ENCODE measurements at regions not wholly inside any gene's neighbourhood (a gene's known extent, or its start where the extent isn't known, plus 50 kb on each side); places are given as distances from the start of the nearest gene placed in this dataset.

DNA sequence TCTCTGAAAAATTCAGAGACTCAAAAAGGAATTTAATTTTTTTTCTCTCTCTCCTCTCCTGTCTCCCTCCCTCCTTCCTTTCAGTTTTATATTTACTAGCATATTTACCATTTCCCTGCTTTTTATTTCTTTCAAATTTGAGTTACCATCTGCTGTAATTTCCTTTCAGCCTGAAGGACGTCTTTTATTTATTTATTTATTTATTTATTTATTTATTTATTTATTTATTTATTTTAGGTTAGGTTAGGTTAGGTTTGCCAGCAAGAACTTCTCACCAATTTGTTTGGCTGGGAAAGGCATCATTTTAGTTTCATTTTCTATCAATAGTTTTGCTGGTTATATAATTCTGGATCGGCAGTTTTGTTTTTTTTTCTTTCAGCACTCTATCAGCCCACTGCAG, 231.7 kb upstream of the ZRANB2 start:
- TF ChIP-seq RAD21 (IDR thresholded peaks at IDR 0.05; ENCODE audit: low read depth): no peak
- TF ChIP-seq TAF1 (IDR thresholded peaks at IDR 0.05; ENCODE audit: low read depth): no peak
- no peak for TF ChIP-seq ZBTB7A (IDR thresholded peaks at IDR 0.05; ENCODE audit: low read depth)
- TF ChIP-seq YY1 (IDR thresholded peaks at IDR 0.05; ENCODE audit: low read depth): no peak
- no peak for TF ChIP-seq EGR1 (IDR thresholded peaks at IDR 0.05)
- TF ChIP-seq CREB1 (IDR thresholded peaks at IDR 0.05; ENCODE audit: low read depth): no peak
- TF ChIP-seq CEBPB (IDR thresholded peaks at IDR 0.05): no peak
- TF ChIP-seq TEAD4 (IDR thresholded peaks at IDR 0.05): no peak
- TF ChIP-seq FOXM1 (IDR thresholded peaks at IDR 0.05; ENCODE audit: borderline replicate concordance, low read depth): no peak

- no peak for TF ChIP-seq REST (IDR thresholded peaks at IDR 0.05; ENCODE audit: low read depth)
Observed at GRCh38 chr1:71311376-71311775, 230.5 kb upstream of the ZRANB2 start.

DNA sequence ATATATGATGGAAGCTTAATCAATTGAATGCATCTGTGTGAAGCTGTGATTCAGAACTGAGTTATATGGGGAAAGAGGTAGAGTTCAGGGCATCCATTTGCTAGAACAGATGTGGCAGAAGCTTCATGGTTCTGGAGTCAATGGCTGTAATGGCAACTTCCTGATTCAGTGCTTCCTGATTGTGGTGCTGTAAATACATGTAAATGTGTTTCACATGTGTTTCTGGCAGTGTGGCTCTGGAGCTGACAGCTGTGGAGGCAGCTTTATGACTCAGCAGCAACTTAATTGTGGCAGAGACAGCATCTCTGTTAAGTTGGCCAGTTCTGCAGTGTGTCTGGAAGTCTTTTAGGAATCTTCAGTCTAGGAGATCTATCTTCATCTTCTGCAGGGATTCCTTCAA, 226.6 kb upstream of the ZRANB2 start:
- no peak for TF ChIP-seq TAF1 (IDR thresholded peaks at IDR 0.05; ENCODE audit: low read depth)
- TF ChIP-seq CREB1 (IDR thresholded peaks at IDR 0.05; ENCODE audit: low read depth): no peak
- TF ChIP-seq TCF12 (IDR thresholded peaks at IDR 0.05; ENCODE audit: low read depth): no peak
- no peak for TF ChIP-seq YY1 (IDR thresholded peaks at IDR 0.05; ENCODE audit: low read depth)
- TF ChIP-seq, protein P1, sequence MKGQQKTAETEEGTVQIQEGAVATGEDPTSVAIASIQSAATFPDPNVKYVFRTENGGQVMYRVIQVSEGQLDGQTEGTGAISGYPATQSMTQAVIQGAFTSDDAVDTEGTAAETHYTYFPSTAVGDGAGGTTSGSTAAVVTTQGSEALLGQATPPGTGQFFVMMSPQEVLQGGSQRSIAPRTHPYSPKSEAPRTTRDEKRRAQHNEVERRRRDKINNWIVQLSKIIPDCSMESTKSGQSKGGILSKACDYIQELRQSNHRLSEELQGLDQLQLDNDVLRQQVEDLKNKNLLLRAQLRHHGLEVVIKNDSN (IDR thresholded peaks at IDR 0.05): no peak
- TF ChIP-seq, protein P2, sequence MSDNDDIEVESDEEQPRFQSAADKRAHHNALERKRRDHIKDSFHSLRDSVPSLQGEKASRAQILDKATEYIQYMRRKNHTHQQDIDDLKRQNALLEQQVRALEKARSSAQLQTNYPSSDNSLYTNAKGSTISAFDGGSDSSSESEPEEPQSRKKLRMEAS (IDR thresholded peaks at IDR 0.05): no peak
- TF ChIP-seq EP300 (IDR thresholded peaks at IDR 0.05; ENCODE audit: borderline replicate concordance): no peak
- no peak for TF ChIP-seq TEAD4 (IDR thresholded peaks at IDR 0.05)
- no peak for TF ChIP-seq NFIC (IDR thresholded peaks at IDR 0.05)
- TF ChIP-seq RAD21 (IDR thresholded peaks at IDR 0.05; ENCODE audit: low read depth): no peak
- TF ChIP-seq ZBTB7A (IDR thresholded peaks at IDR 0.05; ENCODE audit: low read depth): no peak
- no peak for TF ChIP-seq CEBPB (IDR thresholded peaks at IDR 0.05)
- TF ChIP-seq EGR1 (IDR thresholded peaks at IDR 0.05): no peak

DNA sequence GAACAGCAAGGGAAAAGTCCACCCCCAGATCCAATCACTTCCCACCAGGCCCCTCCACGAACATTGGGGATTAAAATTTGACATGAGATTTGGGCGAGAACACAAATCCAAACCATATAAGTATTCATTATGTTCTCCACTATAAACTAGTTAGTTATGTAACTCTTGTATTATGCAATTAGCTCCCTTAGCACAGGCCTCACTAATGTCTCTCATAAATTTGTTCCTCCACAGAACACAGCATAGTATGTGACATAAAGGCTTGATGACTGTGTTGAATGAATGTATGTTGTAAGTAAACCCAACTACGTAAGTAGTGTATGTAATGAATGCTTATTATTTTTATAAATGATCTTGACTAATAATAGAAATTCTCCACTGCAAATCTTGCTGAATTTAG, 223.3 kb upstream of the ZRANB2 start:
- TF ChIP-seq RAD21 (IDR thresholded peaks at IDR 0.05; ENCODE audit: low read depth) (no peak), YY1 (IDR thresholded peaks at IDR 0.05; ENCODE audit: low read depth) (no peak), EGR1 (IDR thresholded peaks at IDR 0.05) (no peak), ZBTB7A (IDR thresholded peaks at IDR 0.05; ENCODE audit: low read depth) (no peak), FOXM1 (IDR thresholded peaks at IDR 0.05; ENCODE audit: borderline replicate concordance, low read depth) (no peak), TAF1 (IDR thresholded peaks at IDR 0.05; ENCODE audit: low read depth) (no peak), CEBPB (IDR thresholded peaks at IDR 0.05) (no peak), NFIC (IDR thresholded peaks at IDR 0.05) (no peak), TEAD4 (IDR thresholded peaks at IDR 0.05) (no peak)
- TF ChIP-seq, protein P1 (IDR thresholded peaks at IDR 0.05): no peak
- TF ChIP-seq, protein P2 (IDR thresholded peaks at IDR 0.05): no peak

- no peak for TF ChIP-seq YY1 (IDR thresholded peaks at IDR 0.05; ENCODE audit: low read depth)
- TF ChIP-seq TAF1 (IDR thresholded peaks at IDR 0.05; ENCODE audit: low read depth): no peak
- no peak for TF ChIP-seq CREB1 (IDR thresholded peaks at IDR 0.05; ENCODE audit: low read depth)
- TF ChIP-seq, protein P2 (IDR thresholded peaks at IDR 0.05): no peak
- no peak for TF ChIP-seq CEBPB (IDR thresholded peaks at IDR 0.05)
- no peak for TF ChIP-seq EP300 (IDR thresholded peaks at IDR 0.05; ENCODE audit: borderline replicate concordance)
- TF ChIP-seq EGR1 (IDR thresholded peaks at IDR 0.05): no peak
- TF ChIP-seq TEAD4 (IDR thresholded peaks at IDR 0.05): no peak
- TF ChIP-seq, protein P1 (IDR thresholded peaks at IDR 0.05): no peak
- no peak for TF ChIP-seq NFIC (IDR thresholded peaks at IDR 0.05)
- TF ChIP-seq TCF12 (IDR thresholded peaks at IDR 0.05; ENCODE audit: low read depth): no peak
- no peak for TF ChIP-seq RAD21 (IDR thresholded peaks at IDR 0.05; ENCODE audit: low read depth)
- no peak for TF ChIP-seq FOXM1 (IDR thresholded peaks at IDR 0.05; ENCODE audit: borderline replicate concordance, low read depth)
- no peak for TF ChIP-seq ZBTB7A (IDR thresholded peaks at IDR 0.05; ENCODE audit: low read depth)
- no peak for TF ChIP-seq REST (IDR thresholded peaks at IDR 0.05; ENCODE audit: low read depth)
Observed at GRCh38 chr1:71303617-71304041, 222.8 kb upstream of the ZRANB2 start.
